Spleen (tissue), 7 donors: ENCODE measurements at regions not wholly inside any gene's neighbourhood (a gene's known extent, or its start where the extent isn't known, plus 50 kb on each side); places are given as distances from the start of the nearest gene placed in this dataset.

Source experiments
- CTCF ChIP-seq, 11 experiments: fragments of 200-600 bp in 7 of 11; fragments of 450-650 bp in 4 of 11; sonication (generic) in 4 of 11; IDR thresholded peaks in 8 of 11; conservative IDR thresholded peaks in 3 of 11; 1 replicate in 7 of 11; 2 replicates in 4 of 11; pipeline versions ENCODE4 v1.4.0 to v1.8.0; 2016 to 2021; ENCODE audit warnings: antibody characterized with exemption in 11 of 11, inconsistent platforms in 4 of 11, mild to moderate bottlenecking in 1 of 11
- POLR2A ChIP-seq, 3 donors: fragments of 450-650 bp; IDR thresholded peaks; one replicate each; pipeline ENCODE4 v1.5.1; 2017; ENCODE audit warnings: antibody characterized with exemption in 3 of 3, mild to moderate bottlenecking in 1 of 3
- donor health status: DM: no; HTN: no; CAD: no; lungs with moderate emphysema.
- donor health status: DM: no; HTN: no; CAD: no.
- donor health status: DM: no; HTN: no; CAD: no.

GRCh38 chr5:17772232-17772631, 138.0 kb downstream of the TAF11L14 start:
- TF ChIP-seq CTCF (IDR thresholded peaks at IDR 0.05 in 8 of 11, conservative IDR thresholded peaks at IDR 0.05 in 3 of 11), result no peak
- TF ChIP-seq POLR2A (IDR thresholded peaks at IDR 0.05), result no peak
